ENCODE measurements at regions not wholly inside any gene's neighbourhood (a gene's known extent, or its start where the extent isn't known, plus 50 kb on each side); places are given as distances from the start of the nearest gene placed in this dataset.
"Not testable (repeated sequence)": the region's sequence is repeated elsewhere in the genome, so short reads cannot be mapped to it uniquely, and the experiment has no call there.

DNA sequence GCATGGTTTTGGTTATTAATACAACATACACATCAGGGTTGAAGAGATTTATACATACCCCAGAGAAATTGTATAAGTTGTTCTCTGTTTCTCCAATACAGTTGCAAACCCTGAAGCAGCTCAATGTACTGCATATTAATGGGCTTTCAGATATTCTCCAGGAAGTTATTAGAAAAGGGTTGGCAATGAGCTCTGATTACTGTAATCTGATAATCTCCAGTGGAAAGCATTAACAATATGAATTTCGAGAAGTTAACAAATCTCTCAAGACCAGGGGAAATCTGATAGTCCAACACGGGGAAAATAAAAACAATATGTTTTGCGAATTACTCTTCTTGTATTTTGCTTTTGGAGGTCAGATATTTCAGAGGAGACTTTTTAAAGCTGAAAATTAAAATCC is 950.1 kb downstream of the TBL1XR1 start:
- no peak for DNase-seq (ENCODE audit: low spot score)
- H3K79me2 ChIP-seq (ENCODE audit: insufficient read depth, low read depth, low read length): no peaks in the 10 kb centered on the region
- intact Hi-C loops (cut with micrococcal nuclease; ENCODE audit: unreplicated experiment): no loop called here
- H3K36me3 ChIP-seq (ENCODE audit: insufficient read depth, low read length): no peaks in the 10 kb centered on the region
- POLR2A ChIA-PET: interaction anchor here (0.6 to 1.1 kb wide), 4 partner anchors 10 to 1546 kb away, joined by 3 read pairs; no protein-coding TSS in a partner anchor
- no TSS peak for BruUV-seq (replicated peaks)
- no peak overlapping the region for H3K27ac ChIP-seq (ENCODE audit: low read depth, low read length, poor library complexity, severe bottlenecking)
- no peaks in the 10 kb centered on the region for H3K9me3 ChIP-seq (ENCODE audit: low read length)
- H4K20me1 ChIP-seq (ENCODE audit: insufficient read depth, low read length): no peaks in the 10 kb centered on the region
- no peaks in the 10 kb centered on the region for H3K4me1 ChIP-seq (ENCODE audit: insufficient read depth, low read length, poor library complexity, severe bottlenecking)
- no peak overlapping the region for H3K4me2 ChIP-seq (ENCODE audit: low read length)
- no peak overlapping the region for H3K4me3 ChIP-seq (ENCODE audit: low read depth, low read length, poor library complexity, severe bottlenecking)
- TF ChIP-seq EZH2phosphoT487 (IDR thresholded peaks at IDR 0.05; ENCODE audit: borderline replicate concordance, low read depth, low read length): no peak
- TF ChIP-seq, protein P1, sequence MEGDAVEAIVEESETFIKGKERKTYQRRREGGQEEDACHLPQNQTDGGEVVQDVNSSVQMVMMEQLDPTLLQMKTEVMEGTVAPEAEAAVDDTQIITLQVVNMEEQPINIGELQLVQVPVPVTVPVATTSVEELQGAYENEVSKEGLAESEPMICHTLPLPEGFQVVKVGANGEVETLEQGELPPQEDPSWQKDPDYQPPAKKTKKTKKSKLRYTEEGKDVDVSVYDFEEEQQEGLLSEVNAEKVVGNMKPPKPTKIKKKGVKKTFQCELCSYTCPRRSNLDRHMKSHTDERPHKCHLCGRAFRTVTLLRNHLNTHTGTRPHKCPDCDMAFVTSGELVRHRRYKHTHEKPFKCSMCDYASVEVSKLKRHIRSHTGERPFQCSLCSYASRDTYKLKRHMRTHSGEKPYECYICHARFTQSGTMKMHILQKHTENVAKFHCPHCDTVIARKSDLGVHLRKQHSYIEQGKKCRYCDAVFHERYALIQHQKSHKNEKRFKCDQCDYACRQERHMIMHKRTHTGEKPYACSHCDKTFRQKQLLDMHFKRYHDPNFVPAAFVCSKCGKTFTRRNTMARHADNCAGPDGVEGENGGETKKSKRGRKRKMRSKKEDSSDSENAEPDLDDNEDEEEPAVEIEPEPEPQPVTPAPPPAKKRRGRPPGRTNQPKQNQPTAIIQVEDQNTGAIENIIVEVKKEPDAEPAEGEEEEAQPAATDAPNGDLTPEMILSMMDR (conservative IDR thresholded peaks at IDR 0.05; ENCODE audit: low read length): no peak
- H3K9me2 ChIP-seq (ENCODE audit: insufficient read depth, low read length): no peaks in the 10 kb centered on the region
- no peak overlapping the region for H2AFZ ChIP-seq (ENCODE audit: low read length)
- CTCF ChIA-PET (ENCODE audit: unreplicated experiment): no interaction called here

DNA sequence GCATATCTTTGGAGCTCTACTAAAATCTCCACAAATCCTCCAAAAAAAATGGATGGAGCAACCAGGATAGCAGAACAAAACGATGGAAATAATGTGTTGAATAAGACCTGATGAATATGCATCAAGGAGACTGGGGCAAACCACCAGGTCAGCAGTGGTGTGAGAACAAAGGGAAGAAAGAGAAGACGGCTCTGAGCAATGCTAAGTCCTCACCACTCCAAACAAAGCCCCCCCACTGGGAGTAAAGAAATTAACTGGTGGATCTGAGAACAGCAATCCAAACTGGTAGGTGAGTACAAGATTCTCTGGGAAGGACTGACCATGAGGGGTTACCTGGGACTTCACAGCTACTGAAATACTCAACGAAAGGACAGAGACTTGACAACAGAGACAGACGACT is 977.3 kb downstream of the TBL1XR1 start:
- Histone ChIP-seq H2AFZ (ENCODE audit: low read length) (no peak overlapping the region), H3K4me2 (ENCODE audit: low read length) (no peak overlapping the region), H3K27ac (ENCODE audit: low read depth, low read length, poor library complexity, severe bottlenecking) (no peak overlapping the region), H3K79me2 (ENCODE audit: insufficient read depth, low read depth, low read length) (no peaks in the 10 kb centered on the region), H3K4me1 (ENCODE audit: insufficient read depth, low read length, poor library complexity, severe bottlenecking) (no peaks in the 10 kb centered on the region), H4K20me1 (ENCODE audit: insufficient read depth, low read length) (no peaks in the 10 kb centered on the region), H3K36me3 (ENCODE audit: insufficient read depth, low read length) (no peaks in the 10 kb centered on the region), H3K9me3 (ENCODE audit: low read length) (no peaks in the 10 kb centered on the region), H3K9me2 (ENCODE audit: insufficient read depth, low read length) (no peaks in the 10 kb centered on the region), H3K4me3 (ENCODE audit: low read depth, low read length, poor library complexity, severe bottlenecking) (no peak overlapping the region)
- DNase-seq (ENCODE audit: low spot score): no peak
- ChIA-PET CTCF (ENCODE audit: unreplicated experiment) (no interaction called here), POLR2A (interaction anchor here (0.5 kb wide), 1 partner anchor 49 kb away, joined by 3 read pairs; no protein-coding TSS in a partner anchor)
- intact Hi-C loops (cut with micrococcal nuclease; ENCODE audit: unreplicated experiment): no loop called here
- TF ChIP-seq, protein P1 (conservative IDR thresholded peaks at IDR 0.05; ENCODE audit: low read length): no peak
- TF ChIP-seq EZH2phosphoT487 (IDR thresholded peaks at IDR 0.05; ENCODE audit: borderline replicate concordance, low read depth, low read length): no peak
- BruUV-seq (replicated peaks): no TSS peak

DNA sequence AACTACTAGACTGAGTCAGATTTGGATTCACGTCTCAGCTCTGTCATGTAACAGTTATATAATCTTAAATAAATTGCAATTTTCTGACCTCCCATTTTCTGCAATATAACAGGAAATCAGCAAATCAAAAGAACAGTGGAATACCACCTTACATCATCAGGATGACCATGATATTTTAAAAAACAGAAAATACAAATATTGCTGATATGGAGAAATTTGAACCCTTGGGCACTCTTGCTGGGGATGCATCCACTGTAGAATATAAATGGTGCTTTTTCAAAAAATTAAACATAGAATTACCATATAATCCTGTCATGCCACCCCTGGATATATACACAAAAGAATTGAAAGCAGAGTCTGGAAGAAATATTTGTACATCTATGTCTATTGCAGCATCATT is 982.5 kb downstream of the TBL1XR1 start:
- no peaks in the 10 kb centered on the region for H3K4me1 ChIP-seq (ENCODE audit: insufficient read depth, low read length, poor library complexity, severe bottlenecking)
- intact Hi-C loops (cut with micrococcal nuclease; ENCODE audit: unreplicated experiment): no loop called here

DNA sequence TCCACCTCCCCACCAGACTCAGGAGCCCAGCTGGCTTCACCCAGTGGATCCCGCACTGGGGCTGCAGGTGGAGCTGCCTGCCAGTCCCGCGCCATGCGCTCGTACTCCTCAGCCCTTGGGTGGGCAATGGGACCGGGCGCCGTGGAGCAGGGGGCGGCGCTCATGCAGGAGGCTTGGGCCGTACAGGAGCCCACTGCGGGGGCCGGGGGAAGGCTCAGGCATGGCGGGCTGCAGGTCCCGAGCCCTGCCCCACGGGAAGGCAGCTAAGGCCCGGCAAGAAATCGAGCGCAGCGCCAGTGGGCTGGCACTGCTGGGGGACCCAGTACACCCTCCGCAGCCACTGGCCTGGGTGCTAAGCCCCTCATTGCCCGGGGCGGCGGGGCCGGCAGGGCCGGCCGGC is 984.0 kb downstream of the TBL1XR1 start:
- H3K4me3 ChIP-seq (ENCODE audit: low read depth, low read length, poor library complexity, severe bottlenecking); DNase-seq (ENCODE audit: low spot score); H3K36me3 ChIP-seq (ENCODE audit: insufficient read depth, low read length); H3K9me3 ChIP-seq (ENCODE audit: low read length); H3K27ac ChIP-seq (ENCODE audit: low read depth, low read length, poor library complexity, severe bottlenecking); H3K9me2 ChIP-seq (ENCODE audit: insufficient read depth, low read length); H2AFZ ChIP-seq (ENCODE audit: low read length); H3K79me2 ChIP-seq (ENCODE audit: insufficient read depth, low read depth, low read length); BruUV-seq (replicated peaks); intact Hi-C loops (cut with micrococcal nuclease; ENCODE audit: unreplicated experiment); H3K4me2 ChIP-seq (ENCODE audit: low read length); CTCF ChIA-PET (ENCODE audit: unreplicated experiment); H4K20me1 ChIP-seq (ENCODE audit: insufficient read depth, low read length); H3K4me1 ChIP-seq (ENCODE audit: insufficient read depth, low read length, poor library complexity, severe bottlenecking): not testable (repeated sequence)
- POLR2A ChIA-PET: interaction anchor here (1.1 kb wide), 1 partner anchor 20 kb away, joined by 3 read pairs; no protein-coding TSS in a partner anchor

More for the DNA sequence above, 982.5 kb downstream of the TBL1XR1 start:
- Histone ChIP-seq H3K4me2 (ENCODE audit: low read length) (no peak overlapping the region), H3K79me2 (ENCODE audit: insufficient read depth, low read depth, low read length) (no peaks in the 10 kb centered on the region), H2AFZ (ENCODE audit: low read length) (no peak overlapping the region), H3K36me3 (ENCODE audit: insufficient read depth, low read length) (no peaks in the 10 kb centered on the region), H3K9me3 (ENCODE audit: low read length) (no peaks in the 10 kb centered on the region), H3K9me2 (ENCODE audit: insufficient read depth, low read length) (no peaks in the 10 kb centered on the region), H3K4me3 (ENCODE audit: low read depth, low read length, poor library complexity, severe bottlenecking) (no peak overlapping the region), H3K27ac (ENCODE audit: low read depth, low read length, poor library complexity, severe bottlenecking) (no peak overlapping the region), H4K20me1 (ENCODE audit: insufficient read depth, low read length) (no peaks in the 10 kb centered on the region)
- POLR2A ChIA-PET: no interaction called here
- CTCF ChIA-PET (ENCODE audit: unreplicated experiment): no interaction called here
- TF ChIP-seq, protein P1 (conservative IDR thresholded peaks at IDR 0.05; ENCODE audit: low read length): no peak
- no peak for TF ChIP-seq EZH2phosphoT487 (IDR thresholded peaks at IDR 0.05; ENCODE audit: borderline replicate concordance, low read depth, low read length)
- no TSS peak for BruUV-seq (replicated peaks)
- DNase-seq (ENCODE audit: low spot score): no peak
